DND-41 (cell line): ENCODE measurements at regions not wholly inside any gene's neighbourhood (a gene's known extent, or its start where the extent isn't known, plus 50 kb on each side); places are given as distances from the start of the nearest gene placed in this dataset.

ENCODE experiments used
- EZH2 ChIP-seq: IDR thresholded peaks from 3 replicates; pipeline ENCODE4 v1.6.1; 2012; ENCODE audit warnings: borderline replicate concordance, low read depth, mild to moderate bottlenecking, moderate library complexity, low read length, inconsistent platforms; ENCODE audit not compliant: severe bottlenecking
- TF ChIP-seq, protein P1 (sequence below): IDR thresholded peaks from 2 replicates; pipeline ENCODE4 v1.5.1; 2012; ENCODE audit warnings: borderline replicate concordance, low read length, moderate library complexity, mild to moderate bottlenecking; ENCODE audit not compliant: poor library complexity, severe bottlenecking; ENCODE audit errors: extremely low read depth

- TF ChIP-seq, protein P1, sequence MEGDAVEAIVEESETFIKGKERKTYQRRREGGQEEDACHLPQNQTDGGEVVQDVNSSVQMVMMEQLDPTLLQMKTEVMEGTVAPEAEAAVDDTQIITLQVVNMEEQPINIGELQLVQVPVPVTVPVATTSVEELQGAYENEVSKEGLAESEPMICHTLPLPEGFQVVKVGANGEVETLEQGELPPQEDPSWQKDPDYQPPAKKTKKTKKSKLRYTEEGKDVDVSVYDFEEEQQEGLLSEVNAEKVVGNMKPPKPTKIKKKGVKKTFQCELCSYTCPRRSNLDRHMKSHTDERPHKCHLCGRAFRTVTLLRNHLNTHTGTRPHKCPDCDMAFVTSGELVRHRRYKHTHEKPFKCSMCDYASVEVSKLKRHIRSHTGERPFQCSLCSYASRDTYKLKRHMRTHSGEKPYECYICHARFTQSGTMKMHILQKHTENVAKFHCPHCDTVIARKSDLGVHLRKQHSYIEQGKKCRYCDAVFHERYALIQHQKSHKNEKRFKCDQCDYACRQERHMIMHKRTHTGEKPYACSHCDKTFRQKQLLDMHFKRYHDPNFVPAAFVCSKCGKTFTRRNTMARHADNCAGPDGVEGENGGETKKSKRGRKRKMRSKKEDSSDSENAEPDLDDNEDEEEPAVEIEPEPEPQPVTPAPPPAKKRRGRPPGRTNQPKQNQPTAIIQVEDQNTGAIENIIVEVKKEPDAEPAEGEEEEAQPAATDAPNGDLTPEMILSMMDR, result no peak
- no peak for TF ChIP-seq EZH2
Observed at GRCh38 chr2:56474412-56475158, 290.8 kb downstream of the CCDC85A start.
